Colonic mucosa (tissue), 4 donors: ENCODE measurements at regions not wholly inside any gene's neighbourhood (a gene's known extent, or its start where the extent isn't known, plus 50 kb on each side); places are given as distances from the start of the nearest gene placed in this dataset.

Experiments
- DNase-seq: peaks from one replicate; pipeline ENCODE4 v3.0.0-alpha.2; 2020
- H3K27ac ChIP-seq: fragments of 200-600 bp; one replicate; pipeline ENCODE4 v1.8.0; 2021
- H3K27me3 ChIP-seq: fragments of 200-600 bp; one replicate; pipeline ENCODE4 v1.8.0; 2021
- H3K36me3 ChIP-seq: fragments of 200-600 bp; one replicate; pipeline ENCODE4 v1.8.0; 2021
- H3K4me1 ChIP-seq: fragments of 200-600 bp; one replicate; pipeline ENCODE4 v1.8.0; 2021; ENCODE audit warnings: mild to moderate bottlenecking
- H3K4me3 ChIP-seq: fragments of 200-600 bp; one replicate; pipeline ENCODE4 v1.8.0; 2021
- H3K9ac ChIP-seq, 2 donors: one replicate each; pipeline ENCODE4 v1.7.0; 2013; ENCODE audit warnings: control low read depth in 2 of 2, low read depth in 2 of 2, low read length in 2 of 2
- H3K9me3 ChIP-seq: fragments of 200-600 bp; one replicate; pipeline ENCODE4 v1.8.0; 2021
- CTCF ChIP-seq: fragments of 200-600 bp; IDR thresholded peaks from one replicate; pipeline ENCODE4 v1.8.0; 2022; ENCODE audit warnings: antibody characterized with exemption, mild to moderate bottlenecking
- intact Hi-C: fragments of 100-400 bp; cut with DNase I; formaldehyde crosslinking; loops from one replicate; pipeline ENCODE4 v1.14.1; 2022
- donor health status: healthy.
- donor health status: DM: no; HTN: no; CAD: no.
- donor health status: DM: no; HTN: no; CAD: no.

GRCh38 chr2:138296365-138296764, 205.2 kb upstream of the SPOPL start:
- no peak for TF ChIP-seq CTCF
- Histone ChIP-seq H3K9me3 (no peaks in the 10 kb centered on the region), H3K36me3 (no peaks in the 10 kb centered on the region), H3K4me3 (no peak overlapping the region), H3K27me3 (no peaks in the 10 kb centered on the region), H3K27ac (no peak overlapping the region), H3K4me1 (no peaks in the 10 kb centered on the region), H3K9ac (no peak overlapping the region)
- intact Hi-C loops: no loop called here
- no peak for DNase-seq

GRCh38 chr2:138298120-138298814, 203.3 kb upstream of the SPOPL start:
- Histone ChIP-seq H3K27me3 (no peaks in the 10 kb centered on the region), H3K9ac (no peak overlapping the region), H3K4me1 (no peaks in the 10 kb centered on the region), H3K27ac (no peak overlapping the region), H3K4me3 (no peak overlapping the region), H3K36me3 (no peaks in the 10 kb centered on the region), H3K9me3 (no peaks in the 10 kb centered on the region)
- intact Hi-C loops: no loop called here
- TF ChIP-seq CTCF: no peak
- no peak for DNase-seq

GRCh38 chr2:138298900-138299299, 202.7 kb upstream of the SPOPL start:
- Histone ChIP-seq H3K27ac (no peak overlapping the region), H3K4me1 (no peaks in the 10 kb centered on the region), H3K4me3 (no peak overlapping the region), H3K9ac (no peak overlapping the region), H3K27me3 (no peaks in the 10 kb centered on the region), H3K36me3 (no peaks in the 10 kb centered on the region), H3K9me3 (no peaks in the 10 kb centered on the region)
- intact Hi-C loops: no loop called here
- no peak for DNase-seq
- no peak for TF ChIP-seq CTCF

- H3K9me3 ChIP-seq: no peaks in the 10 kb centered on the region
- H3K36me3 ChIP-seq: no peaks in the 10 kb centered on the region
- no peak for TF ChIP-seq CTCF
- DNase-seq: no peak
- no peak overlapping the region for H3K4me3 ChIP-seq
- H3K27me3 ChIP-seq: no peaks in the 10 kb centered on the region
- no peak overlapping the region for H3K9ac ChIP-seq
- intact Hi-C loops: no loop called here
- H3K4me1 ChIP-seq: no peaks in the 10 kb centered on the region
- H3K27ac ChIP-seq: no peak overlapping the region
Measured at GRCh38 chr2:138306626-138307025, 194.9 kb upstream of the SPOPL start.

- no peak overlapping the region for H3K4me3 ChIP-seq
- intact Hi-C loops: no loop called here
- no peaks in the 10 kb centered on the region for H3K4me1 ChIP-seq
- no peak for DNase-seq
- no peak for TF ChIP-seq CTCF
- H3K27me3 ChIP-seq: no peaks in the 10 kb centered on the region
- no peaks in the 10 kb centered on the region for H3K9me3 ChIP-seq
- no peak overlapping the region for H3K9ac ChIP-seq
- no peaks in the 10 kb centered on the region for H3K36me3 ChIP-seq
- H3K27ac ChIP-seq: no peak overlapping the region
Measured at GRCh38 chr2:138307099-138307498, 194.5 kb upstream of the SPOPL start.
